CD14-positive monocyte (primary cell): ENCODE measurements at regions not wholly inside any gene's neighbourhood (a gene's known extent, or its start where the extent isn't known, plus 50 kb on each side); places are given as distances from the start of the nearest gene placed in this dataset.

Experiments used
- DNase-seq, 3 donors: peaks; one replicate each; pipeline ENCODE4 v3.0.0-alpha.2; 2011 to 2022
- H2AFZ ChIP-seq: 2 replicates; pipeline ENCODE4 v1.6.0; 2012; ENCODE audit warnings: mild to moderate bottlenecking, low read depth, low read length, inconsistent platforms; ENCODE audit not compliant: insufficient read depth, poor library complexity, severe bottlenecking
- H3K27ac ChIP-seq, 2 donors: 1 replicate in 1 of 2; 2 replicates in 1 of 2; pipeline ENCODE4 v1.5.1; 2012 to 2013; ENCODE audit warnings: low read length in 2 of 2, control low read depth in 1 of 2, inconsistent platforms in 1 of 2, low read depth in 1 of 2, mild to moderate bottlenecking in 1 of 2
- H3K27me3 ChIP-seq, 2 donors: one replicate each; pipeline versions ENCODE4 v1.6.0 to v1.6.1; 2011 to 2013; ENCODE audit warnings: low read length in 2 of 2; ENCODE audit not compliant: control insufficient read depth in 2 of 2, insufficient read depth in 2 of 2
- H3K36me3 ChIP-seq, 2 donors: replicated peaks in 1 of 2; 1 replicate in 1 of 2; 2 replicates in 1 of 2; pipeline versions ENCODE4 v1.5.1 to v1.6.1; 2012 to 2013; ENCODE audit warnings: low read length in 2 of 2, control low read depth in 1 of 2, inconsistent platforms in 1 of 2, mild to moderate bottlenecking in 1 of 2; ENCODE audit not compliant: insufficient read depth in 2 of 2, control insufficient read depth in 1 of 2
- H3K4me1 ChIP-seq, 2 donors: 1 replicate in 1 of 2; 2 replicates in 1 of 2; pipeline versions ENCODE4 v1.5.1 to v1.6.1; 2012 to 2013; ENCODE audit warnings: low read length in 2 of 2, control low read depth in 1 of 2, inconsistent platforms in 1 of 2, mild to moderate bottlenecking in 1 of 2, moderate library complexity in 1 of 2; ENCODE audit not compliant: insufficient read depth in 2 of 2, control insufficient read depth in 1 of 2
- H3K4me2 ChIP-seq: replicated peaks from 2 replicates; pipeline ENCODE3; 2012; ENCODE audit warnings: low read length, moderate library complexity, mild to moderate bottlenecking; ENCODE audit not compliant: poor library complexity, severe bottlenecking; ENCODE audit errors: extremely low read depth
- H3K4me3 ChIP-seq, 3 experiments: fragments of 200-600 bp in 1 of 3; sonication (generic) in 1 of 3; replicated peaks in 1 of 3; 1 replicate in 2 of 3; 2 replicates in 1 of 3; pipeline ENCODE4 v1.5.1; 2011 to 2013; ENCODE audit warnings: low read length in 3 of 3, mild to moderate bottlenecking in 3 of 3, control low read depth in 2 of 3, low read depth in 2 of 3, inconsistent platforms in 1 of 3, moderate library complexity in 1 of 3
- H3K79me2 ChIP-seq: 2 replicates; pipeline ENCODE4 v1.6.0; 2012; ENCODE audit warnings: mild to moderate bottlenecking, control low read depth, inconsistent platforms, low read length, moderate library complexity; ENCODE audit not compliant: insufficient read depth
- H3K9ac ChIP-seq: 2 replicates; pipeline ENCODE4 v1.6.0; 2017; ENCODE audit warnings: low read length, mild to moderate bottlenecking; ENCODE audit not compliant: insufficient read depth, poor library complexity, severe bottlenecking
- H3K9me3 ChIP-seq, 2 donors: replicated peaks in 1 of 2; 1 replicate in 1 of 2; 2 replicates in 1 of 2; pipeline versions ENCODE4 v1.5.1 to v1.6.1; 2012 to 2013; ENCODE audit warnings: low read length in 2 of 2, control low read depth in 1 of 2; ENCODE audit not compliant: control insufficient read depth in 1 of 2, insufficient read depth in 1 of 2
- H4K20me1 ChIP-seq: 2 replicates; pipeline ENCODE4 v1.6.0; 2012; ENCODE audit warnings: mild to moderate bottlenecking, low read length, control low read depth, moderate library complexity; ENCODE audit not compliant: insufficient read depth
- H3K27ac Mint-ChIP-seq, 7 donors: one replicate each; pipeline ENCODE4 v1.8.0; 2020; ENCODE audit warnings: mild to moderate bottlenecking in 7 of 7, mixed read lengths in 7 of 7, moderate library complexity in 6 of 7, inconsistent platforms in 2 of 7
- H3K27me3 Mint-ChIP-seq, 3 donors: one replicate each; pipeline ENCODE4 v1.8.0; 2021 to 2022; ENCODE audit warnings: low read depth in 3 of 3, mild to moderate bottlenecking in 3 of 3, mixed read lengths in 3 of 3, moderate library complexity in 3 of 3, inconsistent platforms in 1 of 3
- H3K36me3 Mint-ChIP-seq, 2 donors: one replicate each; pipeline ENCODE4 v1.8.0; 2020; ENCODE audit warnings: mixed read lengths in 2 of 2, inconsistent platforms in 1 of 2, mild to moderate bottlenecking in 1 of 2
- H3K4me1 Mint-ChIP-seq: one replicate; pipeline ENCODE4 v1.8.0; 2020; ENCODE audit warnings: mild to moderate bottlenecking, mixed read lengths
- H3K4me3 Mint-ChIP-seq, 2 donors: one replicate each; pipeline ENCODE4 v1.8.0; 2020; ENCODE audit warnings: mild to moderate bottlenecking in 2 of 2, mixed read lengths in 2 of 2, moderate library complexity in 1 of 2
- H3K9me3 Mint-ChIP-seq, 7 donors: one replicate each; pipeline ENCODE4 v1.8.0; 2020 to 2022; ENCODE audit warnings: mixed read lengths in 7 of 7, mild to moderate bottlenecking in 6 of 7, moderate library complexity in 6 of 7, inconsistent platforms in 2 of 7
- WGBS: methylation state at CpG from one replicate; pipeline ENCODE4 v1.1.5; 2013; ENCODE audit warnings: missing lambda C conversion rate; ENCODE audit not compliant: insufficient coverage; 5-methylcytosine and 5-hydroxymethylcytosine counted together
- intact Hi-C, 2 donors: fragments of 100-400 bp; cut with micrococcal nuclease; formaldehyde crosslinking; loops; one replicate each; pipeline versions ENCODE4 v1.15.0 to v1.15.1; 2023
- TF ChIP-seq, protein P1 (sequence below): fragments of 200-600 bp; IDR thresholded peaks from one replicate; pipeline ENCODE4 v1.8.0; 2022; ENCODE audit warnings: antibody characterized with exemption, mild to moderate bottlenecking

DNA sequence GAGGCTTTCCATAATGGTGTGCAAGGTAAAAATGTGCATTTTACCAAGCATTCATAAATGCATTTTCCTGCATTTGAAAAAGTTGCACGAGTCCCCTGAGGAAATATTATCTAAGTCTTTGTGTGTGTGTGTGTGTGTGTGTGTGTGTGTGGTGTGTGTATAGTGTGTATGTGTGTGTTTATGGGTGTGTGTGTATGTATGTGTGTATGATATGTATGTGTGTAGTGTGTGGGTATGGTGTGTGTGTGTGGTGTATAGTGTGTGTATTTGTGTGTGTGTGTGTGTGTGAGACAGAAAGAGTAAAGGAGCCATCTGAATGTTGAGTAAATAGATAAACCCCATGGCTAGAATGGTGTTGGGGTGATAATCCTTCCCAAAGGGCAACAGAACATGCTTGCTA lies 229.6 kb upstream of the TBC1D5 start:
- peaks cover 5% of the 10 kb centered on the region for H3K4me1 Mint-ChIP-seq
- H3K27me3 Mint-ChIP-seq, result no peaks in the 10 kb centered on the region
- H2AFZ ChIP-seq, result no peak overlapping the region
- H3K27ac ChIP-seq, result no peak overlapping the region
- intact Hi-C loops, result no loop called here
- no peaks in the 10 kb centered on the region for H4K20me1 ChIP-seq
- 100% methylated on average over 1 of the region's 1 CpG for WGBS
- H3K36me3 ChIP-seq, result no peaks in the 10 kb centered on the region
- no peak overlapping the region for H3K4me3 ChIP-seq
- no peaks in the 10 kb centered on the region for H3K79me2 ChIP-seq
- TF ChIP-seq, protein P1, sequence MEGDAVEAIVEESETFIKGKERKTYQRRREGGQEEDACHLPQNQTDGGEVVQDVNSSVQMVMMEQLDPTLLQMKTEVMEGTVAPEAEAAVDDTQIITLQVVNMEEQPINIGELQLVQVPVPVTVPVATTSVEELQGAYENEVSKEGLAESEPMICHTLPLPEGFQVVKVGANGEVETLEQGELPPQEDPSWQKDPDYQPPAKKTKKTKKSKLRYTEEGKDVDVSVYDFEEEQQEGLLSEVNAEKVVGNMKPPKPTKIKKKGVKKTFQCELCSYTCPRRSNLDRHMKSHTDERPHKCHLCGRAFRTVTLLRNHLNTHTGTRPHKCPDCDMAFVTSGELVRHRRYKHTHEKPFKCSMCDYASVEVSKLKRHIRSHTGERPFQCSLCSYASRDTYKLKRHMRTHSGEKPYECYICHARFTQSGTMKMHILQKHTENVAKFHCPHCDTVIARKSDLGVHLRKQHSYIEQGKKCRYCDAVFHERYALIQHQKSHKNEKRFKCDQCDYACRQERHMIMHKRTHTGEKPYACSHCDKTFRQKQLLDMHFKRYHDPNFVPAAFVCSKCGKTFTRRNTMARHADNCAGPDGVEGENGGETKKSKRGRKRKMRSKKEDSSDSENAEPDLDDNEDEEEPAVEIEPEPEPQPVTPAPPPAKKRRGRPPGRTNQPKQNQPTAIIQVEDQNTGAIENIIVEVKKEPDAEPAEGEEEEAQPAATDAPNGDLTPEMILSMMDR, result no peak
- H3K27me3 ChIP-seq, result no peaks in the 10 kb centered on the region
- no peaks in the 10 kb centered on the region for H3K36me3 Mint-ChIP-seq
- no peak overlapping the region for H3K9ac ChIP-seq
- H3K9me3 ChIP-seq, result no peaks in the 10 kb centered on the region
- DNase-seq, result no peak
- H3K4me1 ChIP-seq, result no peaks in the 10 kb centered on the region
- no peak overlapping the region for H3K4me3 Mint-ChIP-seq
- H3K27ac Mint-ChIP-seq, result no peak overlapping the region
- no peaks in the 10 kb centered on the region for H3K9me3 Mint-ChIP-seq
- no peak overlapping the region for H3K4me2 ChIP-seq

- no peaks in the 10 kb centered on the region for H3K36me3 Mint-ChIP-seq
- H3K27ac Mint-ChIP-seq, result no peak overlapping the region
- Histone ChIP-seq H3K4me3 (no peak overlapping the region), H3K27ac (no peak overlapping the region), H3K36me3 (no peaks in the 10 kb centered on the region), H3K4me1 (no peaks in the 10 kb centered on the region), H3K9ac (no peak overlapping the region), H3K79me2 (no peaks in the 10 kb centered on the region), H3K9me3 (no peaks in the 10 kb centered on the region), H2AFZ (no peak overlapping the region), H4K20me1 (no peaks in the 10 kb centered on the region), H3K4me2 (no peak overlapping the region), H3K27me3 (no peaks in the 10 kb centered on the region)
- no peaks in the 10 kb centered on the region for H3K4me1 Mint-ChIP-seq
- H3K4me3 Mint-ChIP-seq, result no peak overlapping the region
- TF ChIP-seq, protein P1, result no peak
- 31% methylated on average over 1 of the region's 3 CpGs for WGBS
- no peaks in the 10 kb centered on the region for H3K27me3 Mint-ChIP-seq
- no peak for DNase-seq
- intact Hi-C loops, result no loop called here
- no peaks in the 10 kb centered on the region for H3K9me3 Mint-ChIP-seq
Observed at GRCh38 chr3:17969985-17970568, 227.6 kb upstream of the TBC1D5 start.
